GM18861 (cell line): ENCODE measurements at regions not wholly inside any gene's neighbourhood (a gene's known extent, or its start where the extent isn't known, plus 50 kb on each side); places are given as distances from the start of the nearest gene placed in this dataset.

Experiments
- ATAC-seq: cut with Tn5 transposase; IDR thresholded peaks from one replicate; pipeline ENCODE4 v1.9.1; 2021; ENCODE audit not compliant: unreplicated experiment

- ATAC-seq: no peak
These were observed 82.7 kb upstream of the MBNL1 start for GRCh38 chr3:152185891-152186630.

- no peak for ATAC-seq
These were observed 78.0 kb upstream of the MBNL1 start for GRCh38 chr3:152190636-152191183.

GRCh38 chr3:152192050-152192449, 76.7 kb upstream of the MBNL1 start:
- ATAC-seq: no peak

GRCh38 chr3:152192936-152193672, 75.6 kb upstream of the MBNL1 start:
- ATAC-seq: peak; percentile 6

- peak; percentile 43 for ATAC-seq
These were observed 75.0 kb upstream of the MBNL1 start for GRCh38 chr3:152193673-152194267.

GRCh38 chr3:152195206-152195605, 73.5 kb upstream of the MBNL1 start:
- no peak for ATAC-seq

- peak; percentile 46 for ATAC-seq
These were observed 71.9 kb upstream of the MBNL1 start for GRCh38 chr3:152196782-152197181.

GRCh38 chr3:152197451-152197850, 71.3 kb upstream of the MBNL1 start:
- no peak for ATAC-seq

GRCh38 chr3:152197937-152198336, 70.8 kb upstream of the MBNL1 start:
- peak; percentile 26 for ATAC-seq

GRCh38 chr3:152198665-152199064, 70.1 kb upstream of the MBNL1 start:
- no peak for ATAC-seq

- peak; percentile 24 for ATAC-seq
These were observed 69.5 kb upstream of the MBNL1 start for GRCh38 chr3:152199102-152199840.

- ATAC-seq: no peak
These were observed 68.0 kb upstream of the MBNL1 start for GRCh38 chr3:152200476-152201420.

- ATAC-seq: no peak
These were observed 65.6 kb upstream of the MBNL1 start for GRCh38 chr3:152202976-152203626.

- ATAC-seq: no peak
These were observed 65.1 kb upstream of the MBNL1 start for GRCh38 chr3:152203652-152204051.

GRCh38 chr3:152204218-152204617, 64.5 kb upstream of the MBNL1 start:
- no peak for ATAC-seq

- ATAC-seq: peak; percentile 36
These were observed 63.6 kb upstream of the MBNL1 start for GRCh38 chr3:152205097-152205593.

- ATAC-seq: no peak
These were observed 62.4 kb upstream of the MBNL1 start for GRCh38 chr3:152206243-152206760.

GRCh38 chr3:152208439-152208838, 60.3 kb upstream of the MBNL1 start:
- ATAC-seq: no peak

GRCh38 chr3:152209060-152209459, 59.7 kb upstream of the MBNL1 start:
- ATAC-seq: no peak
